GM13976 (cell line): ENCODE measurements at regions not wholly inside any gene's neighbourhood (a gene's known extent, or its start where the extent isn't known, plus 50 kb on each side); places are given as distances from the start of the nearest gene placed in this dataset.

Source experiments
- DNase-seq: peaks from one replicate; pipeline ENCODE4 v3.0.0; 2012; ENCODE audit warnings: low spot score
- CTCF ChIP-seq: IDR thresholded peaks from 2 replicates; pipeline ENCODE4 v1.5.1; 2012; ENCODE audit warnings: borderline replicate concordance, mild to moderate bottlenecking; ENCODE audit not compliant: insufficient read depth; ENCODE audit errors: extremely low read depth, missing control alignments, control extremely low read depth
- in situ Hi-C: fragments of 300-500 bp; cut with MboI; formaldehyde crosslinking; loops from one replicate; pipeline ENCODE4 v1.12.0; 2022; ENCODE audit warnings: low sequenced_read_pairs, mixed read lengths, inconsistent platforms; ENCODE audit not compliant: unreplicated experiment

- no peak for TF ChIP-seq CTCF
- no peak for DNase-seq
- in situ Hi-C loops, result no loop called here
These were observed 72.6 kb upstream of the SLC6A6 start for GRCh38 chr3:14329842-14330241.

GRCh38 chr3:14330508-14330907 lies 71.9 kb upstream of the SLC6A6 start:
- in situ Hi-C loops, result no loop called here
- TF ChIP-seq CTCF, result no peak
- DNase-seq, result no peak

GRCh38 chr3:14331251-14331650 lies 71.2 kb upstream of the SLC6A6 start:
- no peak for DNase-seq
- TF ChIP-seq CTCF, result no peak
- in situ Hi-C loops, result no loop called here

DNA sequence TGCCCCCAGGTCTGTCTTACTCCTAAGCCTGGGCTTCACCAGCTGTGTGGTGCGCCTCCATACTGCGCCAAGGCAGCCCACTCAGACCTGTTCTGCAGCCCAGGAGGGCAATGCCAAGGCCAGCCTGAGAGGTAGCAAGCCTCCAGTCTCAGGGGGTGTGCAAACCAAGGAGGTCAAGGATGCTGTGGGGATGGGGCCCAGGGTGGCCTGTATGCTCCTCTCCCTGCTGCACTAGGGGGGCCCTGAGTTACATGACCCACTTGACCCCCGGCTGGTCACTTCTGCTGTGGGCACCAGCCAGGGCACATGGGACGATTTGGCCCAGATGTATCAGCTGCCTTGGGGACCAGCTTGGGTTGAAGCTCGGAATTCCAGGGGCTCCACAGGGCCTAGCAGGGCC lies 70.0 kb upstream of the SLC6A6 start:
- no peak for TF ChIP-seq CTCF
- no peak for DNase-seq
- in situ Hi-C loops, result no loop called here

DNA sequence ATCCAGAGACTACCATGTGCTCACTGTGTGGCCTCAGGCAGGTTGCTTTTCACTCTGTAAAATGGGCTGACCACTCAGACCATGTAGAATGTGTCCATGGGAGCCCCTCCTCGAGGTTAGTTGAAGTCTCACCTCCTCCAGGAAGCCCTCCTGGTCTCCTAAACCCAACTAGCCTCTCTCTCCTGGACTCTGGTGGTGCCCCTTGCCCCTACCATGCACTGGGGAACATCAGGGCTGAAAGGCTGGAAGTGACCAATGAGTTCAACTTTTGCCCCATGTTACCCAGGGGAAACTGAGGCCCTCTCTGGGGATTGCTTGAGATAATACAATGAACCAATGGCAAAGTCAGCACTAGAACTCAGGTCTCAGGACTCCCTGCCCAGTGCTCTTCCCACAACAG lies 69.2 kb upstream of the SLC6A6 start:
- in situ Hi-C loops, result no loop called here
- no peak for TF ChIP-seq CTCF
- no peak for DNase-seq

DNA sequence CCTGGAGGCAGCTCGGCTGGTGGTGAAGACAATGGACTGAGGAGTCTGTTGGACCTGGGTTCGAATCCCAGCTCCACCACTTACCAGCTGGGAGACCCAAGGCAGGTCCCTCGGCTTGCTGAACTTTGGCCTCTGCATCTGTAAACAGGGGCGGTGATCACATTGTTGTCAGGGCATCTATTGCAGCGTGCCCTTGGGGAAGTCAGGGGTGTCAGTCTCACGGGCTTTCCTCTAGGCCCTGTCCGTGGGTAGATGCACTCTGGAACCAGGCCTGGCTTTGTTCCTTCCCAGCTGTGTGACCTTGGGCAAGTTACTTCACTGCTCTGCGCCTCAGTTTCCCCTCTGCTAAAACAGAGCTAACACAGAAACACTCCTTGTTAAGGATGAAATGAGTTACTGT lies 68.8 kb upstream of the SLC6A6 start:
- in situ Hi-C loops, result no loop called here
- TF ChIP-seq CTCF, result no peak
- DNase-seq, result no peak

DNA sequence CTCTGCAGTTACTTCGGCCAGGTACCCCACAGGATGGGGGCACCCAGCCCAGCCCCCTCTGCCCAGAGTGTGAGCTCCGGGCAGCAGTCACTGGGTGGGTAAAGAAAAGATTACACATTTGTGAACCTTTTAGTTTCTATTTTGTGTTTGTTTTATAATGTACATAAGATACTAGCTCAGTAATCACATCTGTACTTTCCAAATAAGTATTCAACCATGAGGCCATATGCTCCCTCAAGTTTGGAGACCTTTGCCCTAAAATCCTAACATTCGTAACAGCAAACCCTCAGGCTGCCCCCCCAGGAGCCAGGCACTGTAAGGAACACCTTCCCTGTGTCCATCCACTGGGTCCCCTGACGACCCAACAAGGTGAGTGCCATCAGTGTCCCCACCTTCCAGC lies 68.3 kb upstream of the SLC6A6 start:
- in situ Hi-C loops, result no loop called here
- no peak for DNase-seq
- TF ChIP-seq CTCF, result no peak
